Mammary epithelial cell (primary cell): ENCODE measurements at regions not wholly inside any gene's neighbourhood (a gene's known extent, or its start where the extent isn't known, plus 50 kb on each side); places are given as distances from the start of the nearest gene placed in this dataset.

ENCODE experiments used
- CTCF ChIP-seq, 2 donors: IDR thresholded peaks in 1 of 2; conservative IDR thresholded peaks in 1 of 2; 2 replicates each; pipeline ENCODE4 v1.5.1; 2011 to 2012; ENCODE audit warnings: inconsistent platforms in 2 of 2, low read length in 2 of 2, mild to moderate bottlenecking in 2 of 2, control low read depth in 1 of 2, low read depth in 1 of 2; ENCODE audit not compliant: insufficient read depth in 1 of 2; ENCODE audit errors: extremely low read depth in 1 of 2
- EZH2 ChIP-seq: IDR thresholded peaks from 2 replicates; pipeline ENCODE4 v1.6.1; 2012; ENCODE audit warnings: low read length, inconsistent platforms, borderline replicate concordance

- TF ChIP-seq CTCF (conservative IDR thresholded peaks at IDR 0.05 in 1 of 2, IDR thresholded peaks at IDR 0.05 in 1 of 2; ENCODE audit: extremely low read depth in 1 of 2, insufficient read depth in 1 of 2, low read depth in 1 of 2, low read length in 2 of 2) (no peak), EZH2 (no peak)
Measured at GRCh38 chr2:45316576-45317338, 294.3 kb downstream of the SRBD1 start.
